ENCODE measurements at regions not wholly inside any gene's neighbourhood (a gene's known extent, or its start where the extent isn't known, plus 50 kb on each side); places are given as distances from the start of the nearest gene placed in this dataset.

DNA sequence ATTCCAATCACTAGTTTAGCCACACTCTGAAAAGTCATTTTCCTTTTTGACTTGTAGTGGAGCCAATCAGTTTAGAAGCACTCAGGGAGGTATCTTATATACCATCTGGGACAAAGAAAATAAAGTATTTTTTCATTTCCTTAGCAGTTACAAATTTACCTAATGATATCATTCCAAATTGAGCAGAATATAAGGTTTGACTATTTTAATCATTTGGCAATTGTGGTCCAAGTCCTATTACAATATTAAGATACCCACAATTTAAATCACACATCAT lies 170.6 kb downstream of the LTN1 start:
- Mint-ChIP-seq H3K27ac (no peak overlapping the region), H3K27me3 (ENCODE audit: low read depth in 3 of 3) (peaks cover 0 to 3% (median 2%) of the 10 kb centered on the region in 3 donors), H3K9me3 (peaks cover 0 to 5% (median 0%) of the 10 kb centered on the region in 7 donors), H3K36me3 (no peaks in the 10 kb centered on the region), H3K4me3 (no peak overlapping the region), H3K4me1 (no peaks in the 10 kb centered on the region)
- Histone ChIP-seq H3K4me3 (replicated peaks in 1 of 3; ENCODE audit: low read depth in 2 of 3, low read length in 3 of 3) (no peak overlapping the region), H3K4me2 (replicated peaks; ENCODE audit: extremely low read depth, low read length, poor library complexity, severe bottlenecking) (no peak overlapping the region), H3K27ac (ENCODE audit: low read depth in 1 of 2, low read length in 2 of 2) (no peak overlapping the region), H3K79me2 (ENCODE audit: insufficient read depth, low read length) (no peaks in the 10 kb centered on the region), H3K9me3 (replicated peaks in 1 of 2; ENCODE audit: control insufficient read depth in 1 of 2, insufficient read depth in 1 of 2, low read length in 2 of 2) (no peaks in the 10 kb centered on the region), H4K20me1 (ENCODE audit: insufficient read depth, low read length) (no peaks in the 10 kb centered on the region), H3K27me3 (ENCODE audit: control insufficient read depth in 2 of 2, insufficient read depth in 2 of 2, low read length in 2 of 2) (no peaks in the 10 kb centered on the region), H3K9ac (ENCODE audit: insufficient read depth, low read length, poor library complexity, severe bottlenecking) (no peak overlapping the region), H3K4me1 (ENCODE audit: control insufficient read depth in 1 of 2, insufficient read depth in 2 of 2, low read length in 2 of 2) (no peaks in the 10 kb centered on the region), H3K36me3 (replicated peaks in 1 of 2; ENCODE audit: control insufficient read depth in 1 of 2, insufficient read depth in 2 of 2, low read length in 2 of 2) (no peaks in the 10 kb centered on the region), H2AFZ (ENCODE audit: insufficient read depth, low read depth, low read length, poor library complexity, severe bottlenecking) (no peak overlapping the region)
- intact Hi-C loops (cut with micrococcal nuclease) = no loop called here
- no peak for DNase-seq
- TF ChIP-seq, protein P1, sequence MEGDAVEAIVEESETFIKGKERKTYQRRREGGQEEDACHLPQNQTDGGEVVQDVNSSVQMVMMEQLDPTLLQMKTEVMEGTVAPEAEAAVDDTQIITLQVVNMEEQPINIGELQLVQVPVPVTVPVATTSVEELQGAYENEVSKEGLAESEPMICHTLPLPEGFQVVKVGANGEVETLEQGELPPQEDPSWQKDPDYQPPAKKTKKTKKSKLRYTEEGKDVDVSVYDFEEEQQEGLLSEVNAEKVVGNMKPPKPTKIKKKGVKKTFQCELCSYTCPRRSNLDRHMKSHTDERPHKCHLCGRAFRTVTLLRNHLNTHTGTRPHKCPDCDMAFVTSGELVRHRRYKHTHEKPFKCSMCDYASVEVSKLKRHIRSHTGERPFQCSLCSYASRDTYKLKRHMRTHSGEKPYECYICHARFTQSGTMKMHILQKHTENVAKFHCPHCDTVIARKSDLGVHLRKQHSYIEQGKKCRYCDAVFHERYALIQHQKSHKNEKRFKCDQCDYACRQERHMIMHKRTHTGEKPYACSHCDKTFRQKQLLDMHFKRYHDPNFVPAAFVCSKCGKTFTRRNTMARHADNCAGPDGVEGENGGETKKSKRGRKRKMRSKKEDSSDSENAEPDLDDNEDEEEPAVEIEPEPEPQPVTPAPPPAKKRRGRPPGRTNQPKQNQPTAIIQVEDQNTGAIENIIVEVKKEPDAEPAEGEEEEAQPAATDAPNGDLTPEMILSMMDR (IDR thresholded peaks at IDR 0.05) = no peak

DNA sequence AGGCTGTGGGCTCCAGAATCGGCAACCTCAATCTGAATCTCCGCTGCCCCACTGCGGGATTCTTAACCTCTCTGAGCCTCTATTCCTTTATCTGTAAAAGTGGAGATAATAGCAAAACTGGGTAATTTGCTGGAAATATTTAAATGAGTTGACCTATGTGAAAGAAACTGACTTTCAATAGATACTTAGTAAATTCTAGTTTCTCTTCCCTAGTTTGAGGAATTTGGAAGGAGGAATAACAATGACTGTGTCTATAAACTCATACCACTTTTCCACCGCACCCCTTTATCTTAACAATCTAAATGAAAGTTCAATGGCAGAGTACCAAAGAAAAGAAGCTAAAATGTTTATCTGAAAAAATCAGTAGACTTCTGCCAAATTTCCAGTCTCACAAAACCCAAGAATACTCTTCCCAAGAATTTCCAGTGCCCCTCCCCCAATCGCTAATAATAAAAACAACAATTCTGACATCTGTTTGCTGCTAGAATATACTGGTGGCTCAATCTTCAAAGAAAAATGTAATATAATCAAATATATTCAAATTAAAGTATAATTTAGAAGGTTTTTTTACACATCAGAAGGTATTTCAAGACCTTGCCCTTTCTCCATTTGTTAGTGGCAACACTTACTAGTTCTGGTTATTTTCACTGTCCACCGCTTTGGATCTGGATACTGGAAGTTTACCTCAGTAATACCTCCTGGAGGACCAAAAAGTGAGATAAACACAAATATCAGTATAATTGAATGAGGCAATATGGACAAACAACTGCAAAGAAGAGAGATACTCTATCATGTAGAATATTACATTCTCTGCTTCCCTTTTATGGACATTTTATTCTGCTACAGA lies 171.2 kb downstream of the LTN1 start:
- H3K9me3 ChIP-seq (replicated peaks in 1 of 2; ENCODE audit: control insufficient read depth in 1 of 2, insufficient read depth in 1 of 2, low read length in 2 of 2) = no peaks in the 10 kb centered on the region
- Mint-ChIP-seq H3K4me1 (no peaks in the 10 kb centered on the region), H3K9me3 (peaks cover 0 to 5% (median 0%) of the 10 kb centered on the region in 7 donors), H3K27ac (no peak overlapping the region), H3K27me3 (ENCODE audit: low read depth in 3 of 3) (peaks cover 0 to 3% (median 2%) of the 10 kb centered on the region in 3 donors), H3K4me3 (no peak overlapping the region), H3K36me3 (no peaks in the 10 kb centered on the region)
- no peaks in the 10 kb centered on the region for H3K4me1 ChIP-seq (ENCODE audit: control insufficient read depth in 1 of 2, insufficient read depth in 2 of 2, low read length in 2 of 2)
- H3K36me3 ChIP-seq (replicated peaks in 1 of 2; ENCODE audit: control insufficient read depth in 1 of 2, insufficient read depth in 2 of 2, low read length in 2 of 2) = no peaks in the 10 kb centered on the region
- no peak overlapping the region for H2AFZ ChIP-seq (ENCODE audit: insufficient read depth, low read depth, low read length, poor library complexity, severe bottlenecking)
- WGBS (ENCODE audit: insufficient coverage) = no CpG with 5 or more reads among the region's 6 CpGs
- no peak for DNase-seq
- no peak overlapping the region for H3K4me3 ChIP-seq (replicated peaks in 1 of 3; ENCODE audit: low read depth in 2 of 3, low read length in 3 of 3)
- intact Hi-C loops (cut with micrococcal nuclease) = no loop called here
- no peak overlapping the region for H3K27ac ChIP-seq (ENCODE audit: low read depth in 1 of 2, low read length in 2 of 2)
- TF ChIP-seq, protein P1 (IDR thresholded peaks at IDR 0.05) = no peak
- no peak overlapping the region for H3K4me2 ChIP-seq (replicated peaks; ENCODE audit: extremely low read depth, low read length, poor library complexity, severe bottlenecking)
- no peak overlapping the region for H3K9ac ChIP-seq (ENCODE audit: insufficient read depth, low read length, poor library complexity, severe bottlenecking)
- H3K79me2 ChIP-seq (ENCODE audit: insufficient read depth, low read length) = no peaks in the 10 kb centered on the region
- H3K27me3 ChIP-seq (ENCODE audit: control insufficient read depth in 2 of 2, insufficient read depth in 2 of 2, low read length in 2 of 2) = no peaks in the 10 kb centered on the region
- H4K20me1 ChIP-seq (ENCODE audit: insufficient read depth, low read length) = no peaks in the 10 kb centered on the region
